Skin of body (tissue), 1 donor: ENCODE measurements at regions not wholly inside any gene's neighbourhood (a gene's known extent, or its start where the extent isn't known, plus 50 kb on each side); places are given as distances from the start of the nearest gene placed in this dataset.

Experiments
- DNase-seq: peaks from one replicate; lab custom pipeline; 2025; lab: John Stamatoyannopoulos, UW

- no peak for DNase-seq
These were observed 499.3 kb downstream of the NXPH1 start for GRCh38 chr7:8932751-8933150.

DNA sequence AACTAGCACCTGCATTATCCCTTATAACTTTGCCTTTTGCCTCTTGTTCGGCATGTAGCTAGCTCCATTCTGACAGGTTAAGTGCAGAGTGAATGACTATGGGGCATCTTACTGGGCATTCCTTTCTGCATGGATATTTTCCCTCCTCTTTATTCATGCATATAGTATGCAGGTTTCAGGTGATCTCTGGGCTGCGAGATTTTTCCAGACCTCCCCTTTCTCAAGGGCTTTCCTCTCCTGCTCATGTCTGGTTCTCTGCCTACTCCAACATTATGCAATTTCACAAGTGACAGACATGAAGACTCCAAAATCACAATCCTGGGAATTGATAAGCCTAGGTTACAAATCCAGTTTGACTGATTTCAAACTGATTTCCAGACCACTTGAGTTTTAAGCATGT lies 503.8 kb downstream of the NXPH1 start:
- no peak for DNase-seq

DNA sequence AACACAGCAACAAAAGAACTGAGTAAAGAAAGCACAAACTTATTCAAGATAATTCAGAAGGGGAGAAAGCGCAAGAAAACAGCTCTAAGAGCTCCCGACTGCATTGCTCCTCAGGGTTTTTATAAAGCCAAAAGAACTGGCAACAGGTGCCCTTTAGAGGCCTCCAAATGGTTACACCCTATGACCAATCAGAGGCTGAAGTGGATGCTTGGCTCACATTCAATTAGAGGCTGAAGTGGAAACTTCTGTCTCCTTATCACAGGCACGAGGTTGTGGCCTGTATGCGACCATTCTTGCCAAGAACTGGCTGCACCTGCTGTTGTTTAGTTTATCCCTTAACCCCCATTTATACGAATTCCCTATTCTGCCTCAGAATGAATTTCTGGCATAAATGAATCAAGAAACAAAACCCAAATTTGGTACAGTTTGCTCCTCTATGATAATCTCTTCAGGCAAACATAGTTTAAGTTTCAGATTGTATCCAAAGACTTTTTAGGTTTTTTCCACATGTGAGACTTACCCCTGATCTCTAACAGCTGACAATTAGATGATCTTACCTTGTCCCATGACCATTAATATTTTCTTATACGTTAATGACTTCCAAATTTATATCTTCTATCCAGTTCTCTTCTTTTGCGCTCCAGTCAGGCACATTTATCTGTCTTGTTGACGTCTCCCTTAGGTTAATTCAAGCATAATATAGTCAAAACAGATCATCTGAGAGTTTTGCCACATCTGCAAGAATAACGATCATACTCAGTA lies 504.8 kb downstream of the NXPH1 start:
- DNase-seq, result no peak

GRCh38 chr7:8939446-8939845 lies 506.0 kb downstream of the NXPH1 start:
- DNase-seq, result no peak

- no peak for DNase-seq
These were observed 530.3 kb downstream of the NXPH1 start for GRCh38 chr7:8963722-8964121.

- no peak for DNase-seq
These were observed 531.8 kb downstream of the NXPH1 start for GRCh38 chr7:8965177-8965576.

DNA sequence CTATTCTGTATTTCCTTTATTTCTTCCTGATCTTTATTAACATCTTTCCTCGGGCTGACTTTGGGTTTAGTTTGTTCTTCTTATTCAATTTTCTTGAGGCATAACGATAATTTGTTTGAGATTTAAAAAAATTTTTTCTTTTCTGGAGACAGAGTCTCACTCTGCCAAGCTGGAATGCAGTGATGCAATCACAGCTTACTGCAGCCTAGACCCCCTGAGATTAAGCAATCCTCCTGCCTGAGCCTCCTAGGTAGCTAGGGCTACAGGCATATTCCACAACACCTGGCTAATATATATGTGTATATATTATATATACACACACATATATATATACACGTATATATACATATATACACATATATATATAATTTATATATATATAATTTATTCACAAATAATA lies 540.2 kb downstream of the NXPH1 start:
- no peak for DNase-seq

DNA sequence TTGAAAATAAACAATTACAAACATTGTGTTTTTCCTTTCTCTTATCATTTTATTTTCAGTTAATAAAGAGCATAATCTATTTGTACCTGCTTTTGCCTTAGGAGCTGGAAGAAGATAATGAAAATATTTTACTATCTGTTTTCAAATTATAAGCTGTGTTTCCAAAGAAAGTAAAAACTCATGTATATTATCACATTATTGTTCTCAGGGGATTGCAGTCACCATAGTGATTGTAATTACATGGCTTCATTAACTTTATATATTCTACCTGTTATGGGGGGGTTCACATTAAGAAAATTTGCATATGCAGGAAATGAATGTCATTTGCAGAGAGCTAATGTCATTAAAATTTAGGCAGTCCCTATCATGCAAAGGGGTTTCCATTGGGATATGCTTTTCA lies 542.3 kb downstream of the NXPH1 start:
- no peak for DNase-seq

DNA sequence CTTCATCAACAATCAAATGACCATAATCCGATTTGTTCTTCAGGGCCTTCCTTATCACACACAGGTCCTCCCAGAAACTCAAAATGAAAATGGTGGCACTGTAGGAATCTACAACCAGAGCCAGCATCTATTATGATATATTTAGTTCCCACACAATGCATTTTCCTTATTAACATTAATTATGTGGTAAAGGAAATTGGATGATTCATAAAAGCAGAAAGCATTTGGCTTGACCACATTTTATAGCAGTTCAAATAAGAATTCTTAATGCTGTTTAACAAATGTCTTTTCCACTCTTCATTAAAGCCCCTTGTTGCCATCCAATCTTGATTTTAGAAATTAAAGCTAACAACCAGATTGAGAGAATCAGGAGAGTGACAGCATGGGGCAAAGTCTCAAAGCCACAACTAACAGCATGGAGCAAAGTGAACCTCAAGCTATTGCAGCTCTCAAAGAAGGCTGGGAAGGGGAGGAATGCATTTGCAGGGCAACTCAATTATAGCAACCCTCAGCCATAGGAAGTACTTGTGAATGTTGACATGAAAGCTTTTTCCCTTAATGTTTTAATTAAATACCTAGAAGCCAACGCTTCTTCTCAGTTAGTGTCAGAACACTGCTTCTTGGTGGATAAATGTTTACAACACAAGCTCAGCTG lies 549.1 kb downstream of the NXPH1 start:
- DNase-seq, result peak; percentile 39

DNA sequence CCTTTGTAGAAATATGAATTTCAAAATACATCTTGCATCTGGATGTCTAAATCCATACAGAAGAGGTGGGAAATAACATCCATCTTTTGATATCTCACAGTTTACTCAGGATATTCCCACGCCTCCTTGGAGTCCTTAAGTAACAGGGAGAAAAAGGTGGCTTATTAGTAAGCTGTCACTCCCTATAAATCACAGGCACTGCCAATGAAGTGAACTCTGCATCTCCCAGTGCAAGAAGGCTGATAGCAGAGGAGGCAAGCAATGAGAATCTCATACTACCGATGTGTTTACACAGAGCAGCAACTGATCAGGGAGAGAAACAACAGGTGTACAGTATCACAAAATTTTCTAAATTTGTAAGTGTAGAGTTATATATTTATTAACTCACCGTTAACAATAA lies 551.8 kb downstream of the NXPH1 start:
- no peak for DNase-seq

DNA sequence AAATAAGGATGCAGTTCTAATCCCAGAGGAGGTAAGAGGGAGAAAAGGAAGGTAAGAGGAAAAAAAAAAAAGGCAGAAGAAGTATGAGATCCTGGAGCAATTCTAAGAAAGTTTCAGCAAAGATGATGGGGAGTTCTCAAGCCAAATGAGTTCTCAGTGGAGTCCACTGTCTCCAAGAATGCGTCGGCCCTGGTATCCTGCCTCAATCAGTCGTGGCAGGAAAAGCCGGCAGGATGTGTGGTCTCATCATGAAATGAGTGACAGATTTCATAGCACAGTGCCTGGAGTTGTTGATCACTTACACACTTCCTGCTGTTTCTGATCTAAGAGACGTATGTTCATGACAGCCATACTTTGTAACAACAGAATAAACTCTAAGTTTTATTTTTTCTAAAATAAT lies 554.9 kb downstream of the NXPH1 start:
- DNase-seq, result no peak

DNA sequence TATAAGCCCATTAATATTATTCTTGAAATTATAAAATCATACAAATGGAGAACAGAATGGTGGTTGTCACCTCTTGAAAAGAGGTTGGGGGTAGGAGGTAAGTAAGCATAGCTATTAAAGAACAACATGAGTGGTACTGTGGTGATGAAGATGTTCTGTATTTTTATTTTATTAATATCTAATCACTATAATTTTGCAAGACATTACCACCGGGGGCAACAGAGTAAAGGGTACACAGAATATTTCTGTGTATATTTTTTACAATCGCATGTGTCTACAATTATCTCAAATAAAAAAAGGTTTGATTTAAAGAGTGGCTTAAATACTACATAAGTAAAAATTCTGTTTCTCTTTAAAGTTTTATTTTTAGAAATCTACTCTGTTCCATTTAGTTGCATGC lies 557.8 kb downstream of the NXPH1 start:
- DNase-seq, result no peak

- DNase-seq, result no peak
These were observed 565.4 kb downstream of the NXPH1 start for GRCh38 chr7:8998762-8999161.

- no peak for DNase-seq
These were observed 580.5 kb downstream of the NXPH1 start for GRCh38 chr7:9013940-9014339.

- no peak for DNase-seq
These were observed 583.9 kb downstream of the NXPH1 start for GRCh38 chr7:9017286-9017685.

- no peak for DNase-seq
These were observed 589.0 kb downstream of the NXPH1 start for GRCh38 chr7:9022456-9022855.

DNA sequence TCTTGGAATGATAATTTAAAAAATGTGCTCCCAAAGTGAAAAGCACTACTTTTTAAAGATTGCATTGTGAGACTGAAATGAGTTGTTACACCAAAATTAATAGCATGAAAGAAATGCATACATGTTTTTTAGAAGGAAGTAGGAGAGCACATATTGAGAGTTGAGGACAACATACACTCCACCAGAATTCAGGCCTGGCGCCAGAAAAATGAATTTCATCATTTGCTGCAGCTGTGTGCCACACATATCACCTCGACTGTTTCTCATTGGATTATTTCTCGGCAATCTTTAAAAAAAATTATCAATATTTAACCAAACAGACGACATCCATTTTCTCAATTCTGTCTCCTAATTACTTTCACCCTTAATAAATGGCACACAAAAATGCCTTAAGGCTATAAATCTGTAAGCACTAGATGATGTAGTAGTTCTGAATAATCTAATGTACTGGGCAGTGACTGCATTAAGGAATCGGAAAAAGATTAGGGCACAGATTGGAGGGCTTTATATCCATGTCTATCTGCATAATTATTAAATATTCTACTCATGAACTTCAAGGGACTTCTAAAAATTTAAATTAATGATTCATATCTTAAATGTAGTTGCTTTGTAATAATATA lies 590.4 kb downstream of the NXPH1 start:
- peak; percentile 48 for DNase-seq

GRCh38 chr7:9026121-9026520 lies 592.7 kb downstream of the NXPH1 start:
- DNase-seq, result no peak

DNA sequence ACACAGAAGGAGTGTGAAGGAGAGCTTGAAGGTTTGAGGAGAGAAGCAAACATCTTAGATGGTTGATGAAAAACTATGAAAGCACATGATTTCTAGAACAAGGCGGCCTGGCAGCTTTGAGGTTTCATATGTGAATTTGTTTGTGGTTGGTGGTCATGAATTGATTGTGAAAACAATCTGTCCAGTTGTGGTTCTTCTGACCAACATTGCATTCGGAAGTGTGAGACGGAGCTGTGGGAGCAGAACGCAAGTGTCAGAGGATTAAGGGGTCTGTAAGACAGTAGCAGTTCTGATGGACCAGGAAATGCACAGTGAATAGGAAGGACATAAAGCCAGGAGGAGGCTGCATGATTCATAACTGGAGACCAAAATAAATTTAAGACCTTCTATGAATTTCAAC lies 594.6 kb downstream of the NXPH1 start:
- DNase-seq, result no peak

GRCh38 chr7:9029681-9030530 lies 596.5 kb downstream of the NXPH1 start:
- no peak for DNase-seq

- no peak for DNase-seq
These were observed 597.6 kb downstream of the NXPH1 start for GRCh38 chr7:9030976-9031375.

GRCh38 chr7:9031386-9031785 lies 598.0 kb downstream of the NXPH1 start:
- no peak for DNase-seq
